MM.1S (cell line): ENCODE measurements at regions not wholly inside any gene's neighbourhood (a gene's known extent, or its start where the extent isn't known, plus 50 kb on each side); places are given as distances from the start of the nearest gene placed in this dataset.

Experiments used
- DNase-seq: peaks from one replicate; pipeline ENCODE4 v3.0.0-alpha.2; 2015
- H2AFZ ChIP-seq: fragments of 300-600 bp; sonication (generic); 2 replicates; pipeline ENCODE4 v1.6.0; 2016; ENCODE audit warnings: antibody characterized with exemption, low read length
- H3F3A ChIP-seq: fragments of 300-600 bp; sonication (generic); 2 replicates; pipeline ENCODE4 v1.6.1; 2016; ENCODE audit warnings: mild to moderate bottlenecking, antibody characterized with exemption, low read length, moderate library complexity, mixed read lengths; ENCODE audit not compliant: insufficient read depth
- H3K27ac ChIP-seq: fragments of 300-600 bp; sonication (generic); 2 replicates; pipeline ENCODE4 v1.5.1; 2016; ENCODE audit warnings: mild to moderate bottlenecking, low read length
- H3K27me3 ChIP-seq: fragments of 300-600 bp; sonication (generic); replicated peaks from 2 replicates; pipeline ENCODE4 v1.6.0; 2016; ENCODE audit warnings: low read length; ENCODE audit not compliant: insufficient read depth
- H3K36me3 ChIP-seq: fragments of 300-600 bp; sonication (generic); replicated peaks from 2 replicates; pipeline ENCODE4 v1.6.1; 2016; ENCODE audit warnings: mild to moderate bottlenecking, low read length, mixed read lengths; ENCODE audit not compliant: insufficient read depth
- H3K4me1 ChIP-seq: fragments of 300-600 bp; sonication (generic); 2 replicates; pipeline ENCODE4 v1.6.1; 2016; ENCODE audit warnings: low read length, mixed read lengths
- H3K4me2 ChIP-seq: fragments of 300-600 bp; sonication (generic); 2 replicates; pipeline ENCODE4 v1.6.0; 2016; ENCODE audit warnings: low read depth, low read length
- H3K4me3 ChIP-seq: fragments of 300-600 bp; sonication (generic); 2 replicates; pipeline ENCODE4 v1.5.1; 2016; ENCODE audit warnings: low read length, mixed read lengths
- H3K79me2 ChIP-seq: fragments of 300-600 bp; sonication (generic); 2 replicates; pipeline ENCODE4 v1.6.1; 2016; ENCODE audit warnings: mixed run types, low read length, mixed read lengths
- H3K9ac ChIP-seq: fragments of 300-600 bp; sonication (generic); 2 replicates; pipeline ENCODE4 v1.6.1; 2016; ENCODE audit warnings: low read length, mixed read lengths
- H3K9me2 ChIP-seq: fragments of 300-600 bp; sonication (generic); replicated peaks from 2 replicates; pipeline ENCODE4 v1.6.1; 2016; ENCODE audit warnings: mild to moderate bottlenecking, low read length, mixed read lengths; ENCODE audit not compliant: insufficient read depth
- H3K9me3 ChIP-seq: fragments of 300-600 bp; sonication (generic); replicated peaks from 2 replicates; pipeline ENCODE4 v1.6.1; 2016; ENCODE audit warnings: mild to moderate bottlenecking, low read length, mixed read lengths; ENCODE audit not compliant: insufficient read depth
- H4K20me1 ChIP-seq: fragments of 300-600 bp; sonication (generic); 2 replicates; pipeline ENCODE4 v1.6.1; 2016; ENCODE audit warnings: mild to moderate bottlenecking, low read length, moderate library complexity, mixed read lengths; ENCODE audit not compliant: insufficient read depth
- EZH2 ChIP-seq: fragments of 300-600 bp; sonication (generic); optimal IDR thresholded peaks from 2 replicates; pipeline ENCODE3; 2017; ENCODE audit warnings: low read depth, mild to moderate bottlenecking, antibody characterized with exemption, low read length, mixed read lengths
- EZH2phosphoT487 ChIP-seq: fragments of 300-600 bp; sonication (generic); IDR thresholded peaks from 2 replicates; pipeline ENCODE4 v1.6.1; 2018; ENCODE audit warnings: antibody characterized with exemption, low read length
- TF ChIP-seq, protein P1 (sequence below): fragments of 300-600 bp; sonication (generic); IDR thresholded peaks from 2 replicates; pipeline ENCODE4 v1.5.1; 2016; ENCODE audit warnings: antibody characterized with exemption, low read length, mixed read lengths

DNA sequence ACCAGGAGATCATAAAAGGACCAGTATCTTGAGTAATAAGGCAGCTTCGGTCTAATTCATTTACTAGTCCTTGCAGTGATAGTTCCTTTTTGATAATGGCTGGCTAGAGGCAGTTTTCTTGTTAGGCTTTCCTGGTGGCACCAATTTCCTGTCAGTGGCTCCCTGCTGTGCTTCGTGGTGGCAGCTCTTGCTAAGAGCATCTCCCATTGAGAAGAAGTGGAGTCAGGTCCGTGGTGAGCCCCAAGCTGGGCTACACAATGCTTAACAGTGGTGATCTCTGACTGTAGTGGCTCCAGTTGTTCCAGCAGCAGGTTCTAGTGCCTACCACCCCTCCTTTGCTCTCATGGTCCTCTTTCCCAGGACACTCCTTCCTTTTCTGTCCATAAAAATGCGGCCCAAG, 111.2 kb downstream of the RAP2B start:
- no peaks in the 10 kb centered on the region for H3K27me3 ChIP-seq
- no peak overlapping the region for H2AFZ ChIP-seq
- no peaks in the 10 kb centered on the region for H3K9me3 ChIP-seq
- DNase-seq = no peak
- H3K4me2 ChIP-seq = no peak overlapping the region
- H3K4me1 ChIP-seq = no peaks in the 10 kb centered on the region
- TF ChIP-seq EZH2phosphoT487 (no peak), EZH2 (no peak)
- TF ChIP-seq, protein P1, sequence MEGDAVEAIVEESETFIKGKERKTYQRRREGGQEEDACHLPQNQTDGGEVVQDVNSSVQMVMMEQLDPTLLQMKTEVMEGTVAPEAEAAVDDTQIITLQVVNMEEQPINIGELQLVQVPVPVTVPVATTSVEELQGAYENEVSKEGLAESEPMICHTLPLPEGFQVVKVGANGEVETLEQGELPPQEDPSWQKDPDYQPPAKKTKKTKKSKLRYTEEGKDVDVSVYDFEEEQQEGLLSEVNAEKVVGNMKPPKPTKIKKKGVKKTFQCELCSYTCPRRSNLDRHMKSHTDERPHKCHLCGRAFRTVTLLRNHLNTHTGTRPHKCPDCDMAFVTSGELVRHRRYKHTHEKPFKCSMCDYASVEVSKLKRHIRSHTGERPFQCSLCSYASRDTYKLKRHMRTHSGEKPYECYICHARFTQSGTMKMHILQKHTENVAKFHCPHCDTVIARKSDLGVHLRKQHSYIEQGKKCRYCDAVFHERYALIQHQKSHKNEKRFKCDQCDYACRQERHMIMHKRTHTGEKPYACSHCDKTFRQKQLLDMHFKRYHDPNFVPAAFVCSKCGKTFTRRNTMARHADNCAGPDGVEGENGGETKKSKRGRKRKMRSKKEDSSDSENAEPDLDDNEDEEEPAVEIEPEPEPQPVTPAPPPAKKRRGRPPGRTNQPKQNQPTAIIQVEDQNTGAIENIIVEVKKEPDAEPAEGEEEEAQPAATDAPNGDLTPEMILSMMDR = no peak
- H3K4me3 ChIP-seq = no peak overlapping the region
- no peaks in the 10 kb centered on the region for H3K79me2 ChIP-seq
- no peak overlapping the region for H3K27ac ChIP-seq
- H4K20me1 ChIP-seq = no peaks in the 10 kb centered on the region
- no peaks in the 10 kb centered on the region for H3K9me2 ChIP-seq
- H3F3A ChIP-seq = no peaks in the 10 kb centered on the region
- H3K36me3 ChIP-seq = no peaks in the 10 kb centered on the region
- no peak overlapping the region for H3K9ac ChIP-seq

DNA sequence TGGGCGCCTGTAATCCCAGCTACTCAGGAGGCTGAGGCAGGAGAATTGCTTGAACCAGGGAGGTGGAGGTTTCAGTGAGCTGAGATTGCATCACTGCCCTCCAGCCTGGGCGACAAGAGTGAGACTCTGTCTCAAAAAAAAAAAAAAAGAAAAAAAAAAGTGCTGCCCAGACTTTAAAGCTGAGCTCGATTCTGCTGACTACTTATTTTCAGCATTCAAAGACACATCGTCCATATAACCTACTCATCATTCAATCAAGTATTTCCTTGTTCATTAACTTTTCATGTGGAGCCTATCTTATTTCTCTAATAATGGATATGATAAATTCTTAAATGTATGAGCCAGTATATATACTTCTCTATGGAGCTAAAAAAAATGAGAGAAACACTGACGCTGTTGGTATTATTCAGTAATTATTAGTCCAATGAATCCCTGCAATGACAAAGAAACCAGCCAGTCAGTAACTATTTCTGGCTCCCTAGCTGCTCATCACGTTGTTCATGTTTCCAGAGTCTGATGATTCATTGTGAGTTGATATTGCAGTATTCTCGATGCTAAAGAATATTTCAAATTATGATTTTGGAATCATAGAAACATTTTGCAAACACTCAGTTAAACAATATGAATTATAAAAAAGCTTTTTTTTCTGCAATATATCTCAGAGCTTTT, 111.9 kb downstream of the RAP2B start:
- no peaks in the 10 kb centered on the region for H3K9me2 ChIP-seq
- no peak overlapping the region for H3K9ac ChIP-seq
- H3K4me3 ChIP-seq = no peak overlapping the region
- no peaks in the 10 kb centered on the region for H3K36me3 ChIP-seq
- H3F3A ChIP-seq = no peaks in the 10 kb centered on the region
- TF ChIP-seq EZH2 = no peak
- TF ChIP-seq EZH2phosphoT487 = no peak
- TF ChIP-seq, protein P1 = no peak
- H4K20me1 ChIP-seq = no peaks in the 10 kb centered on the region
- H3K4me1 ChIP-seq = no peaks in the 10 kb centered on the region
- DNase-seq = no peak
- no peak overlapping the region for H3K4me2 ChIP-seq
- no peaks in the 10 kb centered on the region for H3K79me2 ChIP-seq
- no peak overlapping the region for H3K27ac ChIP-seq
- no peaks in the 10 kb centered on the region for H3K9me3 ChIP-seq
- no peak overlapping the region for H2AFZ ChIP-seq
- no peaks in the 10 kb centered on the region for H3K27me3 ChIP-seq

DNA sequence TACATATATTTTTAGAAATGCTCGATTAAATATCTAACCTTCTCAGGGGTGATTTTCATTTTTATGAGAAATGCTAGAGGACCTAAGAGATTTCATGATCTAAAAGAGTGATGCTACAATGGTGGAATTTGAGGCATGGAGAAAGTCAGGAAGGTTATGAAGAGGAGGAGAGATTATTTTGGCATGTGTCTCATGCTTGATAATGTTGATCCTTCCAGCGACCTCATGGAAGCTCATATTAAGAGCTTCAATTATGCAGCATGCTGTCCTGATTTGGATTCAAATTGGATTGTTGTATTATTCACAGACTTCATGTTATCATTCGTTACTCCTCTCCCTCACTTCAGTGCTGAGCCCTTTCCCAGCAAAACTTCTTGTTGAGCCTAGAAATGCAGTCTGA, 112.5 kb downstream of the RAP2B start:
- no peak overlapping the region for H3K4me3 ChIP-seq
- TF ChIP-seq EZH2phosphoT487 (no peak), EZH2 (no peak)
- TF ChIP-seq, protein P1 = no peak
- H2AFZ ChIP-seq = no peak overlapping the region
- no peaks in the 10 kb centered on the region for H3K36me3 ChIP-seq
- H3K9me2 ChIP-seq = no peaks in the 10 kb centered on the region
- no peaks in the 10 kb centered on the region for H3K4me1 ChIP-seq
- no peaks in the 10 kb centered on the region for H3K79me2 ChIP-seq
- no peak for DNase-seq
- no peak overlapping the region for H3K9ac ChIP-seq
- H3K27ac ChIP-seq = no peak overlapping the region
- H4K20me1 ChIP-seq = no peaks in the 10 kb centered on the region
- H3K9me3 ChIP-seq = no peaks in the 10 kb centered on the region
- H3K4me2 ChIP-seq = no peak overlapping the region
- H3K27me3 ChIP-seq = no peaks in the 10 kb centered on the region
- H3F3A ChIP-seq = no peaks in the 10 kb centered on the region
